HG03571 (cell line): ENCODE measurements at regions not wholly inside any gene's neighbourhood (a gene's known extent, or its start where the extent isn't known, plus 50 kb on each side); places are given as distances from the start of the nearest gene placed in this dataset.
"Not testable (repeated sequence)": the region's sequence is repeated elsewhere in the genome, so short reads cannot be mapped to it uniquely, and the experiment has no call there.

Source experiments
- ATAC-seq: cut with Tn5 transposase; IDR thresholded peaks from one replicate; pipeline ENCODE4 v1.9.1; 2021; ENCODE audit not compliant: unreplicated experiment

DNA sequence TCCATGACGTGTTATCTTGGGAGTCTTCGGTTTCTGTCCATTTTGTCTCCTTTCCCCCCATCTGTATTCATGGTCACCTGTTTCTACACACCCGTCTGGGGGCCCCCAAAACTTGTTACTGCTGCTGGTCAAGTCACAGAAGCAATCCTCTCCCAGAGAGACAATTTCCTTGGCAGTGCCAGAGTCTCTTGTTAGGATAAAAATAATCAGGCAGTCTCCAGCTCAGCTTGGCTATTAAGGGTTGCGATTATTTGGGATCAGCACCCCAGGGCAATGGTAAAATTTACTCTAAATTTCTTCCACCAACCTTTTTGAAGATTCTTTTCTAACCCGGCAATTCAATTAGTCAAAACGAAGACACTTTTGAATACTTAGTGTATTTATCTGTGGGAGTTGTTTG is 229.1 kb upstream of the JARID2 start:
- no peak for ATAC-seq

- ATAC-seq = no peak
Observed at GRCh38 chr6:15017261-15017660, 228.6 kb upstream of the JARID2 start.

- no peak for ATAC-seq
Observed at GRCh38 chr6:15017803-15018202, 228.1 kb upstream of the JARID2 start.

DNA sequence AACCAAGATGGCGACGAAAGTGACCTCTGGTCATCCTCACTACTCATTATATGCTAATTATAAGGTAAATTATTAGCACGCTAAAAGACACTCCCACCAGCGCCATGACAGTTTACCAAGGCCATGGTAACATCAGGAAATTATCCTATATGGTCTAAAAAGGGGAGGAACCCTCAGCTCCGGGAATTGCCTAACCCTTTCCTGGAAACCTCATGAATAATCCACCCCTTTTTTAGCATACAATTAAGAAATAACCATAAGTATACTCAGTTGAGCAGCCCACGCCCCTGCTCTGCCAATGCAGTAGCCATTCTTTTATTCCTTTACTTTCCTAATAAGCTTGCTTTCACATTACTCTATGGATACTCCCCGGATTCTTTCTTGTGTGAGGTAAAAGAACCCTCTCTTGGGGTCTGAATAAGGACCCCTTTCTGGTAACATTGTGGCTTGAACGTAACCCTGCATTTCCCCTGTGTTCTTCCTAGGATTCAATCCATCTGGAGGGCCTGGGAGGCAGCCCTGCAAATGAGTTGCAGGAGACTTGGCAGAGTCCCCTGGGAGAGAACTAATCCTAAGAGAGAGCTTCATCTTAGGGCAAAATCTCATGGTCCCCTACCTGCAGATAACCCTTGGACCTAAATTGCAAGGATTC is 225.6 kb upstream of the JARID2 start:
- ATAC-seq = no peak

GRCh38 chr6:15021074-15021473 is 224.8 kb upstream of the JARID2 start:
- no peak for ATAC-seq

GRCh38 chr6:15023018-15023417 is 222.9 kb upstream of the JARID2 start:
- not testable (repeated sequence) for ATAC-seq

- peak; percentile 66 for ATAC-seq
Observed at GRCh38 chr6:15023448-15023847, 222.4 kb upstream of the JARID2 start.

GRCh38 chr6:15025446-15025845 is 220.4 kb upstream of the JARID2 start:
- ATAC-seq = no peak

GRCh38 chr6:15026832-15027231 is 219.0 kb upstream of the JARID2 start:
- ATAC-seq = no peak

DNA sequence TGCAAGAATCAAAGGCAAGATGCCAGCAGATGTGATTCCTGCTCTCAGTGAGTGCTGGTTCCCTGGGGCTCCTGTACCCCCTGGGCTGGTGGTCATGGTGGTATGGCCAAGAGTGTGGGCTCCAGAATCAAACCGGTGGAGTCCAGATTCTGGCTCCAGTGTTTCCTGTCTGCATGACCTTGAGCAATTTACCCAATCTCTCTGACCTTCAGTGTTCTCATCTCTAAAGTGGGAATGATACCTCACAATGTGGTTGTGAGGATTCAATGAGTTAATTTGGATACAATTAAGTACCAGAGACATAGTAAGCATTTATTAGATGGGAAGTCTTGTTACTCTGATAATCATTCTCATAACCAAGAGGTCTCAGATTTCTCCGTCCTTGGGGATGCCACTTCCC is 218.4 kb upstream of the JARID2 start:
- ATAC-seq = no peak

- ATAC-seq = no peak
Observed at GRCh38 chr6:15032015-15032414, 213.9 kb upstream of the JARID2 start.

GRCh38 chr6:15033850-15034203 is 212.0 kb upstream of the JARID2 start:
- no peak for ATAC-seq

DNA sequence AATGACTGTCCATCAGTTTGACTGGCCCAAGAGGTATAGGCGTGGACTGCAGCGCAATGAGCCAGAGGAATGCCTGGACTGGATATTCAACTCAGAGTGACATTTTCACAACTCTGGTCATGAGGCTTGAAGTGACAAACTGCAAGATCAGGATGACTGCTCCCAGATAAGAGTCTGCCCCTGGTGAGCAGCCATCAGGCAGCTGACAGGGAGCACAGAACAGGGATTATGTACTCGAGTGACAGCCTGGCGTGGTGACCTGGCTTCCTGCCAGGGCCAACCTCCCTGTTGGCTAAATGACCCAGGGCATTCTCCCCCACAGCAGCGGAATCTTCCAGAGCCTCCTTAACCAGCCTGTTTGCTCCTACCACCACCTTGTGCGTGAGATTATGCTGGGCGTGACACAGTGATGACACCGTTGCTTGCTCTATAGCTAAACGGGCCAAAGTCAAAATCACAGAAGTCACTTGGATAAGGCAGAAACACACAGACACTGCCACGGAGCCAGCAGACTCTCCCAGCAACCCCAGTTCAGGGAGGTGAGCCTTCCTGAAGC is 209.1 kb upstream of the JARID2 start:
- ATAC-seq = no peak

DNA sequence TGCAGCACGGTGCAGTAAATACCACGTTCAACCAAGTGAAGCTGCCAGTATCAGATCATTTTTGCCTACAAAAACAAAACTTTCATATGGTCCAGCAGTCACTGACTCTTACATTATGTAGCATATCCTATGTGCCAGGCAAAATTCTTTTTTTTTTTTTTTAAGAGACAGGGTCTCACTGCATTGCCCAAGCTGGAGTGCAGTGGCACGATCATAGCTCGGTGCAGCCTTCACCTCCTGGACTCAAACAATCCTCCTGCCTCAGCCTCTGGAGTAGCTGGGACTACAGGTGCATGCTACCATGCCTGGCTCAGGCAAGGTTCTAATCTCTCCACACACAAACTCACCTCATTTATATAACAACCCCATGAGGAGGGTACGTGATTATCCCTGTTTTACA is 208.6 kb upstream of the JARID2 start:
- no peak for ATAC-seq

- ATAC-seq = no peak
Observed at GRCh38 chr6:15038013-15038791, 207.7 kb upstream of the JARID2 start.

GRCh38 chr6:15039136-15039535 is 206.7 kb upstream of the JARID2 start:
- no peak for ATAC-seq

DNA sequence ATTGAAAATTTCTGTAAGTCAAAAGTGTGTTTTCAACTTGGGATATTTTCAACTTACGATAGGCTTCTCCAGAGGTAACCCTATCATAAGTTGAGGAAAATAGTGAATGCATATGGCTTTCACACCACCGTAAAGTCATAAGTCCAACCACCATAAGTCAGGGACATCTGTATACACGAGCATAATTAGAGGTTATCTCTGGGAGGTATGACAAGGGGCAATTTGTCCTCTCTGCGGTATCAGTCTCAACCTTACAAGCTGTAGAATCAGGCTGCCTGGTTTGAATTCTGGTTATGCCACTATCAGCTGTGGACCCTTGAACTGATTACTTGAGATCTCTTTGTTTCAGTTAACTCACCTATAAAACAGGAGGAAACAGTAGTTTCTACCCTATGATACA is 202.9 kb upstream of the JARID2 start:
- no peak for ATAC-seq

GRCh38 chr6:15044146-15044882 is 201.6 kb upstream of the JARID2 start:
- ATAC-seq = no peak

- no peak for ATAC-seq
Observed at GRCh38 chr6:15044948-15045347, 200.9 kb upstream of the JARID2 start.

- no peak for ATAC-seq
Observed at GRCh38 chr6:15046751-15047150, 199.1 kb upstream of the JARID2 start.

GRCh38 chr6:15048367-15048766 is 197.5 kb upstream of the JARID2 start:
- ATAC-seq = no peak
